Left lung (tissue), 4 donors: ENCODE measurements at regions not wholly inside any gene's neighbourhood (a gene's known extent, or its start where the extent isn't known, plus 50 kb on each side); places are given as distances from the start of the nearest gene placed in this dataset.

Experiments
- ATAC-seq: fragments of 200-7000 bp; cut with Tn5 transposase; one replicate; pipeline ENCODE4 v1.9.1; 2020; ENCODE audit warnings: moderate library complexity
- DNase-seq, 4 donors: peaks; one replicate each; pipeline ENCODE4 v3.0.0-alpha.2; 2013 to 2020
- H3K27ac ChIP-seq, 2 donors: fragments of 200-600 bp; sonication (generic) in 1 of 2; one replicate each; pipeline versions ENCODE4 v1.5.0 to v1.8.0; 2020 to 2021
- H3K27me3 ChIP-seq, 2 donors: fragments of 200-600 bp; sonication (generic) in 1 of 2; one replicate each; pipeline versions ENCODE4 v1.5.0 to v1.8.0; 2020 to 2021
- H3K36me3 ChIP-seq, 2 donors: fragments of 200-600 bp; sonication (generic) in 1 of 2; one replicate each; pipeline versions ENCODE4 v1.5.0 to v1.8.0; 2020 to 2021
- H3K4me1 ChIP-seq, 2 donors: fragments of 200-600 bp; one replicate each; pipeline ENCODE4 v1.8.0; 2021
- H3K4me3 ChIP-seq, 2 donors: fragments of 200-600 bp; sonication (generic) in 1 of 2; one replicate each; pipeline versions ENCODE4 v1.5.0 to v1.8.0; 2020 to 2021; ENCODE audit warnings: mild to moderate bottlenecking in 1 of 2
- H3K9me3 ChIP-seq, 2 donors: fragments of 200-600 bp; sonication (generic) in 1 of 2; one replicate each; pipeline versions ENCODE4 v1.5.0 to v1.8.0; 2020 to 2021
- CTCF ChIP-seq, 2 donors: fragments of 200-600 bp; sonication (generic) in 1 of 2; IDR thresholded peaks; one replicate each; pipeline versions ENCODE4 v1.5.0 to v1.8.0; 2021; ENCODE audit warnings: antibody characterized with exemption in 2 of 2
- intact Hi-C, 2 donors: fragments of 100-400 bp; cut with DNase I; formaldehyde crosslinking; loops; one replicate each; pipeline versions ENCODE4 v1.11.2 to v1.14.2; 2022
- donor health status: DM: no; HTN: yes; CAD: no.
- donor health status: DM: no; HTN: no; CAD: no.

- H3K36me3 ChIP-seq, result no peaks in the 10 kb centered on the region
- H3K27me3 ChIP-seq, result no peaks in the 10 kb centered on the region
- no peaks in the 10 kb centered on the region for H3K9me3 ChIP-seq
- no peak for ATAC-seq
- DNase-seq, result no peak
- H3K4me3 ChIP-seq, result no peak overlapping the region
- intact Hi-C loops, result no loop called here
- no peaks in the 10 kb centered on the region for H3K4me1 ChIP-seq
- TF ChIP-seq CTCF (IDR thresholded peaks at IDR 0.05), result no peak
- no peak overlapping the region for H3K27ac ChIP-seq
Measured at GRCh38 chr4:65202853-65203236, 467.4 kb downstream of the EPHA5 start.

- no peaks in the 10 kb centered on the region for H3K4me1 ChIP-seq
- intact Hi-C loops, result no loop called here
- no peak for DNase-seq
Measured at GRCh38 chr4:65202165-65202852, 468.0 kb downstream of the EPHA5 start.

GRCh38 chr4:65195666-65196065, 474.6 kb downstream of the EPHA5 start:
- DNase-seq (peak in 1 of 4 donors; percentile 22), ATAC-seq (no peak)
- no peak overlapping the region for H3K4me3 ChIP-seq
- H3K27ac ChIP-seq, result no peak overlapping the region
- H3K27me3 ChIP-seq, result no peaks in the 10 kb centered on the region
- H3K4me1 ChIP-seq, result no peaks in the 10 kb centered on the region
- intact Hi-C loops, result no loop called here
- H3K9me3 ChIP-seq, result no peaks in the 10 kb centered on the region
- no peaks in the 10 kb centered on the region for H3K36me3 ChIP-seq
- no peak for TF ChIP-seq CTCF (IDR thresholded peaks at IDR 0.05)

More at GRCh38 chr4:65202165-65202852, 468.0 kb downstream of the EPHA5 start:
- no peaks in the 10 kb centered on the region for H3K9me3 ChIP-seq
- H3K27ac ChIP-seq, result no peak overlapping the region
- ATAC-seq, result no peak
- H3K27me3 ChIP-seq, result no peaks in the 10 kb centered on the region
- no peaks in the 10 kb centered on the region for H3K36me3 ChIP-seq
- TF ChIP-seq CTCF (IDR thresholded peaks at IDR 0.05), result no peak
- H3K4me3 ChIP-seq, result no peak overlapping the region

GRCh38 chr4:65195002-65195401, 475.3 kb downstream of the EPHA5 start:
- Histone ChIP-seq H3K27ac (no peak overlapping the region), H3K9me3 (no peaks in the 10 kb centered on the region), H3K4me1 (no peaks in the 10 kb centered on the region), H3K36me3 (no peaks in the 10 kb centered on the region), H3K27me3 (no peaks in the 10 kb centered on the region), H3K4me3 (no peak overlapping the region)
- intact Hi-C loops, result no loop called here
- DNase-seq, result peak in 1 of 4 donors; percentile 25
- ATAC-seq, result no peak
- no peak for TF ChIP-seq CTCF (IDR thresholded peaks at IDR 0.05)

- Histone ChIP-seq H3K27me3 (no peaks in the 10 kb centered on the region), H3K27ac (no peak overlapping the region), H3K4me3 (no peak overlapping the region), H3K9me3 (no peaks in the 10 kb centered on the region), H3K4me1 (no peaks in the 10 kb centered on the region), H3K36me3 (no peaks in the 10 kb centered on the region)
- ATAC-seq (no peak), DNase-seq (peak in 1 of 4 donors; percentile 44)
- intact Hi-C loops, result no loop called here
- no peak for TF ChIP-seq CTCF (IDR thresholded peaks at IDR 0.05)
Measured at GRCh38 chr4:65193985-65194384, 476.3 kb downstream of the EPHA5 start.
